GM19372 (cell line): ENCODE measurements at regions not wholly inside any gene's neighbourhood (a gene's known extent, or its start where the extent isn't known, plus 50 kb on each side); places are given as distances from the start of the nearest gene placed in this dataset.

Source experiments
- ATAC-seq: cut with Tn5 transposase; IDR thresholded peaks from one replicate; pipeline ENCODE4 v1.9.1; 2021; ENCODE audit warnings: mild to moderate bottlenecking, low read depth, moderate library complexity; ENCODE audit not compliant: unreplicated experiment

- ATAC-seq = no peak
These were observed 513.4 kb downstream of the TBC1D22A start for GRCh38 chr22:47275605-47276449.

GRCh38 chr22:47274196-47274595 is 511.7 kb downstream of the TBC1D22A start:
- no peak for ATAC-seq

GRCh38 chr22:47270463-47271135 is 508.1 kb downstream of the TBC1D22A start:
- ATAC-seq = no peak

GRCh38 chr22:47269516-47270088 is 507.2 kb downstream of the TBC1D22A start:
- no peak for ATAC-seq

- no peak for ATAC-seq
These were observed 505.2 kb downstream of the TBC1D22A start for GRCh38 chr22:47267513-47268282.

GRCh38 chr22:47266329-47266728 is 503.9 kb downstream of the TBC1D22A start:
- ATAC-seq = no peak

DNA sequence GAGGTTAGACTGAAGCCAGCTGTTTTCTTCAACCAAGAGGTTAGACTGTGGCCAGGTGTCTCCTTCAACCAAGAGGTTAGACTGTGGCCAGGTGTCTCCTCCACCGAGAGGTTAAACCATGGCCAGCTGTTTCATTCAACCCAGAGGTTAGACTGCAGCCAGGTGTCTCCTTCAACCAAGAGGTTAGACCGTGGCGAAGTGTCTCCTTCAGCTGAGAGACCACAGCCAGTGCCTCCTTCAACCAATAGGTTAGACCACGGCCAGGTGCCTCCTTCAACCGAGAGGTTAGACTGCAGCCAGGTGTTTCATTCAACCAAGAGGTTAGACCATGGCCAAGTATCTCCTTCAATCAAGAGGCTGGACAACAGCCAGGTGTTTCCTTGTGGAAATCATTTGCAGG is 498.1 kb downstream of the TBC1D22A start:
- ATAC-seq = no peak

DNA sequence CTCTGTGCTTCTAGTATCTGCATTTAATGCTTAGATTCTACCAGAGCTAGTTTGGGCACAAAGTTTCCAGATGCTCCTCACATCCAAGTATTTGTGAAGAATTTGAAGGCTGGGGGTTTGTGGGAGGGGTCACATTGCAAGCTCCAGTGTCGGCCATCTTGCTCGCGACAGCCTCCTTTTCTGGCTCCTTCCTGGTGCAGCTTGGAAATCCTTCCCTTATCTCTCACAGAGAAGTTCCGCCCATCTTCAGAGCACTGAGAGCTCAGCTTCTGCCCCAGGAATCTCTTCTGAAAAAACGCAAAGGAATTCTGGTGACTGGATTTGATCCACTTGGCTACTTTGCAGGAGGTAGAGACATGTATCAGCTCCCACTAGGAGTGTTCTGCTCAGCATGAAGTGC is 497.5 kb downstream of the TBC1D22A start:
- ATAC-seq = no peak

DNA sequence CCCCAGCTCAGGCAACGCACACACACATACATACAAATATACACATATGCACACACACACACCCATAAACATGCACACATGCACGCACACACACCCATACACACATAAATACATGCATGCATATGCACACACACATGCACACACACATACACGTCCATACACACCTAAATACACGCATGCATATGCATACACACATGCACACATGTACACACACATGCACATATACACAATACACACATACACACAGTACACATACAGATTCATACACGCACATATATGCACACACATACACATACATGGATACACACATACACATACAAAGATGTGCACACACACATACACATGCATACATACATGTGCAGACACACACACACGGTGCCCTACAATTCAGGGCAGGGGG is 496.6 kb downstream of the TBC1D22A start:
- no peak for ATAC-seq

DNA sequence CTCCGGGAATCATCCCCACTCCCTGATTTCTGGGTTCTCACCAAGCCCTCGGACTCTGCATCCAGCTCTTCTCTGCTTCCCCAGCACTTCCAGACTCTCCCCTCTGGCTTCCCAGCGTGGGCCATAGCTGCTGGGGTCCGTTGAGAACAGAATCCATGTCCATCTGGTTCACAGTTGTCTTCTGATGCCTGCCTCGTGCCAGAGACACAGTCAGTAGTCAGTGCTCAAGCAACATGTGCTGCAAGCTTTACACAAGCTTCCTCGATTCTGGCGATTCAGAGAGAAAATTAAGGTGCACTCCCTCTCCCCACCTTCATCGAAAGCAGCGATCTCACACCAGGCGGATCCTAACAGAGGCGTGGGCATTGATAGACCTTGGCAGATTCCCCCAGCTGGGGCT is 495.5 kb downstream of the TBC1D22A start:
- ATAC-seq = no peak

GRCh38 chr22:47257566-47257965 is 495.1 kb downstream of the TBC1D22A start:
- ATAC-seq = no peak

- no peak for ATAC-seq
These were observed 489.5 kb downstream of the TBC1D22A start for GRCh38 chr22:47251911-47252310.

GRCh38 chr22:47250995-47251765 is 488.7 kb downstream of the TBC1D22A start:
- no peak for ATAC-seq

GRCh38 chr22:47249370-47249928 is 487.0 kb downstream of the TBC1D22A start:
- no peak for ATAC-seq

- no peak for ATAC-seq
These were observed 486.5 kb downstream of the TBC1D22A start for GRCh38 chr22:47248925-47249324.

DNA sequence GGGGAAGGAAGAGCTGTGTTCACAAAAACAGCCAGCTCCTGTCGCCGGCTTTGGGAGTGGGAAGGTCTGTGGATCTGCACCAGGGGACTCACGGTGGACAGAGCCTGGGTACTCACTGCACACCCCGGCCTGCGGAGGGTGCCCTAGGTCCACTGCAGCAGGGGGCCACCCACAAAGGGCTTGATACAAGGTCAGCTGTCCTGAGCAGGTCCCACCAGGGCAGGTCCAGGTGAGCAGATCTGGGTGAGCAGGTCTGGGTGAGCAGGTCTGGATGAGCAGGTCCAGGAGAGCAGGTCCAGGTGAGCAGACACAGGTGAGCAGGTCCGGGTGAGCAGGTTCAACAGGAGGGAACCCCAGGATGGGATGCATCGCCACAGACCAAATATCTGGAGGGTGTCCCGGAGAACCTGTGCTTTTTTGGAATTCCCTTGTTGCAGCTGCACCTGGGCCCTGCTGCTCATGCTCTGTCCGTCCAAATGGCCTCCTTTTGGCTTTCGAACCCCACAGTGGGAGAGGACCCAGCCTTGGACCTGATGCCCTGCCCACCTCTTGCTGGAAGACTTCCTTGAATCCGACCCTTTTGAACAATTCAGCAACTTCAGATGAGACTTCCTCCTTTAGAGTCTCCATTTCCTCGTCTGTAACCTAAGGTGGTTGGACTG is 485.3 kb downstream of the TBC1D22A start:
- no peak for ATAC-seq

DNA sequence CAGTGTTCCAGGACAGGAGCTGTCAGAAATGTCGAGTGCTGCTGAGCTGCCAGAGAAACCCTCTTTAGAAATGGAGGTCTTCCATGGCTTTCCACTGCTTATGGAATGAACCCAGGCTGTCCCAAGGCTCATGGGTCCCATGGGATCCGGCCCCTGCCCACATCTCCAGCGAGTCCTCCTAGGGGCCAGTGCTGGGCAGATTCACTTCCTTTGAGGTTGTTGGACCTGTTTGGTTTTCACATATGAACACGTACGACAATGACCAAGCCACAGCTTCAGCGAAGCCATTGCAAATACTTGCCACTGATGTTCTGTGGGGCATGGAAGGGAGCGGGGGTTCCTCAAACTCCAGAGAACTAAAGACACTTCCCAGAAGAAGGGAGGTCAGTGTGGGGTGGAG is 483.3 kb downstream of the TBC1D22A start:
- no peak for ATAC-seq

DNA sequence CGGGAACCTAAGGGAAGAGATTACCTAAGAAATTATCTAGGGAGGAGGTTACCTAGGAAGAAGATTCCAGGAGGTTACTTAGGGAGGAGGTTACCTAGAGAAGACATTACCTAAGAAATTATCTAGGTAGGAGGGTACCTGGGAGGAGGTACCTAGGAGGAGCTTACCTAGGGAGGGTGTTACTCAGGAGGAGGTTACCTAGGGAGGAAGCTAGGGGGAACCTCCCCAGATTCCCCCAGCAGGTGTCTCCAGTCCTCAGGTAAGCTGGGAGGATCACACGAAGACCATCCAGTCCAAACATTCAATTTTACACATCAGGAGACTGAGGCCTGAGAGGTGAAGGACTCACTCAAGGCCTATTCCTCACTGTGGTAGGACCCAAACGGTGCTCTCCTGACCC is 482.8 kb downstream of the TBC1D22A start:
- ATAC-seq = no peak

GRCh38 chr22:47240116-47240515 is 477.7 kb downstream of the TBC1D22A start:
- no peak for ATAC-seq
